Upper lobe of left lung (tissue), 4 donors: ENCODE measurements at regions not wholly inside any gene's neighbourhood (a gene's known extent, or its start where the extent isn't known, plus 50 kb on each side); places are given as distances from the start of the nearest gene placed in this dataset.

Source experiments
- CTCF ChIP-seq, 6 experiments: fragments of 450-650 bp in 4 of 6; fragments of 200-600 bp in 2 of 6; sonication (generic) in 2 of 6; IDR thresholded peaks; one replicate each; pipeline ENCODE4 v1.5.1; 2016 to 2019; ENCODE audit warnings: antibody characterized with exemption in 6 of 6
- EP300 ChIP-seq, 4 donors: sonication (generic); formaldehyde crosslinking; IDR thresholded peaks; one replicate each; pipeline ENCODE4 v1.5.1; 2017; ENCODE audit warnings: antibody characterized with exemption in 4 of 4, control low read depth in 2 of 4

GRCh38 chr10:33808475-33808874, 474.0 kb upstream of the NRP1 start:
- TF ChIP-seq CTCF (IDR thresholded peaks at IDR 0.05): no peak
- TF ChIP-seq EP300 (IDR thresholded peaks at IDR 0.05): no peak
